NB4 (cell line): ENCODE measurements at regions not wholly inside any gene's neighbourhood (a gene's known extent, or its start where the extent isn't known, plus 50 kb on each side); places are given as distances from the start of the nearest gene placed in this dataset.

Experiments
- DNase-seq: peaks from one replicate; pipeline ENCODE4 v3.0.0; 2010; ENCODE audit warnings: low read depth
- H3K4me3 ChIP-seq: one replicate; pipeline ENCODE4 v1.5.1; 2011; ENCODE audit warnings: mild to moderate bottlenecking, low read depth, low read length, moderate library complexity
- CTCF ChIP-seq: IDR thresholded peaks from one replicate; pipeline ENCODE4 v1.5.1; 2012; ENCODE audit warnings: low read depth, low read length
- MYC ChIP-seq: IDR thresholded peaks from 2 replicates; pipeline ENCODE4 v1.6.1; 2011; ENCODE audit warnings: low read depth, low read length
- POLR2A ChIP-seq: IDR thresholded peaks from 2 replicates; pipeline ENCODE4 v1.6.1; 2011; ENCODE audit warnings: mild to moderate bottlenecking; ENCODE audit not compliant: insufficient read length; ENCODE audit errors: extremely low read depth
- TF ChIP-seq, protein P1 (sequence below): IDR thresholded peaks from 2 replicates; pipeline ENCODE4 v1.6.1; 2011; ENCODE audit warnings: low read depth, low read length

DNA sequence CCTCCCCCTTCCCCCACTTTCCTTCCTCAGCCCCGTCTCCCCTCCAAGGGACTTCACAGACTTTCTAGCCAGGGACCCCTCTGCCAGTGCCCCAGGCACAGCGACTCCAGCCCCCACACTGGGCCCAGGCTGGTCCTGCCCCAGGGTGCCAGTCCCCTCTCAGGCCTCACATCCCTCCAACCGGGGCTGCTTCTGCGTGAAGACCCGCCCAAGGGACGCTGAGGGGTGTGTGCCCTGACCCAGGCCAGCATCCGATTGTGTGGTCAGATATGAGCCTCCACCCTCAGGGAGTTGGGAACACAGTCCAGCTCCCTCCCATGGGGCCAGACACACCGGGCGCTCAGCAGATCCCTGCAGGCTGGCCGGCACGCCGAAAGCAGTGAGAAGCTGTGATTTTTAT is 97.0 kb downstream of the MICALL2 start:
- no peak for DNase-seq
- no peak for TF ChIP-seq MYC
- TF ChIP-seq POLR2A: no peak
- TF ChIP-seq, protein P1, sequence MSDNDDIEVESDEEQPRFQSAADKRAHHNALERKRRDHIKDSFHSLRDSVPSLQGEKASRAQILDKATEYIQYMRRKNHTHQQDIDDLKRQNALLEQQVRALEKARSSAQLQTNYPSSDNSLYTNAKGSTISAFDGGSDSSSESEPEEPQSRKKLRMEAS: no peak
- no peak for TF ChIP-seq CTCF
- no peak overlapping the region for H3K4me3 ChIP-seq

- no peak overlapping the region for H3K4me3 ChIP-seq
- TF ChIP-seq POLR2A: no peak
- TF ChIP-seq MYC: no peak
- TF ChIP-seq, protein P1: no peak
- TF ChIP-seq CTCF: no peak
- no peak for DNase-seq
Observed at GRCh38 chr7:1364068-1364905, 95.0 kb downstream of the MICALL2 start.

DNA sequence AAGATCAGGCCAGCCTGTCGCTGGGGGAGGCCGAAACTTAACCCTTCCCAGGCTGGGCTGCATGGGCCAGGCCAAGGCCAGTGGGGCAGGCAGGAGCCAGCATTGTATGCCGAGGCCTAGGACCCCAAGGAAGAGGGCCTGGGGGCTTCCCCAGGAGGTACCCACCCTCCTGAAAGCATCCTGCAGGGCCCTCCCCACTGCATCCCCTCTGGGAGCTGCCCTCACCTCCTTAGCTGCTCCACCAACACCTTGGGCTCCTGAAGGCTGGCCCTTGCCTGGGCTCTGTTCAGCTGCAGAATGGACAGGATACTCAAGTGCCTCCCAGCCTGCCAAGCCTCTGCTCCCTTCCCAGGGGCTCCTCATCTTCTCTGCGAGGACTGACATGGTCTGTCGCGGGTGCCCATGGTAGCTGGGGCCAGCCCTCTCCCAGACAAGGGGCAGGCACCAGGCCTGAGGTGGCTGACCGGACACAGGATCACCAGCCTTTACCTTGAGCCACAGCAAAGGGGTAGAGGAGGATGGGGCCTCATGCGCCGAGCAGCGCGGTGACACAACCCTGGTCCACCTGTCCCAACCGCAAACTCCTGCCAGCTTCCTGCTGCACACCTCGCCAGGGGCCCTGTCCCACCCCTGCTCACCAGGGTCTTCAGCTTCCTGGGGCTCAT is 94.2 kb downstream of the MICALL2 start:
- TF ChIP-seq MYC (no peak), POLR2A (no peak), CTCF (no peak)
- TF ChIP-seq, protein P1: no peak
- DNase-seq: no peak
- H3K4me3 ChIP-seq: no peak overlapping the region

- no peak overlapping the region for H3K4me3 ChIP-seq
- no peak for DNase-seq
- TF ChIP-seq POLR2A: no peak
- no peak for TF ChIP-seq MYC
- no peak for TF ChIP-seq CTCF
- TF ChIP-seq, protein P1: no peak
Observed at GRCh38 chr7:1365846-1366245, 93.4 kb downstream of the MICALL2 start.

DNA sequence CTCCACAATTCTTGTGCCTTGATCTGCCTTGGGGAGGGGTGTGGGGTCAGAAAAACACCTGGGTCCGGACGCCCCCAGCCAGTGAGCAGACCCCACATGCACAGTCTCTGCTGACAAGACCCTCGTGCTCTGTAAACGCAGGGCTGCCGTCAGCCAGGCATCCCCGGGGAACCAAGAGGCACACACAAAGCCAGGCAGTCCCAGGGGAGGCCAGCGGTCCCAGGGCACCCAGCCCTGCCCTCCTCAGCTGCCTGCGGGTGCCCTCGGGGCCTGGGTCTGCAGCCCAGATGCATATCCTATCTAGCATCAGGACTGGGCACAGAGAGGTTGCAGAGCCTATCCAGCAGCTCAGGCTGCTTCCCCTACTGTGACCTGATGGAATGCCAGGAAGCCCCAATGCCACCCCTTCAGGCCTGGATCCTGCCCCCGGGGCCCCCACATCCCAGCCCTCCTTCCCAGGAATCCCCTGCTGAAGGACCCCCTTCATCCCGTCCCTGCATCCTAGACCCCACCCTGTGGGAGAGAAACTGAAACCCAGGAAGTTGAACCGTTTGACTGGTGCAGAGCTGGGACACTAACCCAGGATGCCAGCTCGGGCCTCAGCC is 92.4 kb downstream of the MICALL2 start:
- peak; percentile 67 for DNase-seq
- TF ChIP-seq MYC (no peak), POLR2A (no peak)
- no peak overlapping the region for H3K4me3 ChIP-seq
